GM13977 (cell line): ENCODE measurements at regions not wholly inside any gene's neighbourhood (a gene's known extent, or its start where the extent isn't known, plus 50 kb on each side); places are given as distances from the start of the nearest gene placed in this dataset.

Source experiments
- DNase-seq: peaks from one replicate; pipeline ENCODE4 v3.0.0; 2012; ENCODE audit warnings: low spot score
- CTCF ChIP-seq: IDR thresholded peaks from 2 replicates; pipeline ENCODE4 v1.5.1; 2012; ENCODE audit warnings: mild to moderate bottlenecking, control low read depth; ENCODE audit not compliant: insufficient read depth; ENCODE audit errors: extremely low read depth, missing control alignments
- in situ Hi-C: fragments of 300-500 bp; cut with MboI; formaldehyde crosslinking; loops from one replicate; pipeline ENCODE4 v1.12.0; 2022; ENCODE audit warnings: low sequenced_read_pairs, low pct_unique_long_range_greater_than_20kb, mixed read lengths, inconsistent platforms; ENCODE audit not compliant: unreplicated experiment

- DNase-seq = no peak
- in situ Hi-C loops = no loop called here
- no peak for TF ChIP-seq CTCF
Measured at GRCh38 chr13:104483631-104484030, 1417.4 kb upstream of the SLC10A2 start.

GRCh38 chr13:104477261-104477660, 1411.0 kb upstream of the SLC10A2 start:
- DNase-seq = no peak
- in situ Hi-C loops = no loop called here
- no peak for TF ChIP-seq CTCF

- no peak for DNase-seq
- in situ Hi-C loops = no loop called here
- no peak for TF ChIP-seq CTCF
Measured at GRCh38 chr13:104473936-104474335, 1407.7 kb upstream of the SLC10A2 start.

GRCh38 chr13:104466016-104466415, 1399.8 kb upstream of the SLC10A2 start:
- no peak for DNase-seq
- TF ChIP-seq CTCF = no peak
- in situ Hi-C loops = no loop called here

- in situ Hi-C loops = no loop called here
- no peak for TF ChIP-seq CTCF
- no peak for DNase-seq
Measured at GRCh38 chr13:104461049-104461448, 1394.8 kb upstream of the SLC10A2 start.

- in situ Hi-C loops = no loop called here
- DNase-seq = no peak
- TF ChIP-seq CTCF = no peak
Measured at GRCh38 chr13:104460554-104460953, 1394.3 kb upstream of the SLC10A2 start.

- in situ Hi-C loops = no loop called here
- DNase-seq = no peak
- TF ChIP-seq CTCF = no peak
Measured at GRCh38 chr13:104450006-104450405, 1383.8 kb upstream of the SLC10A2 start.
